ENCODE measurements at regions not wholly inside any gene's neighbourhood (a gene's known extent, or its start where the extent isn't known, plus 50 kb on each side); places are given as distances from the start of the nearest gene placed in this dataset.

GRCh38 chr18:22302144-22302543 lies 115.6 kb downstream of the CTAGE1 start:
- no peak for TF ChIP-seq CTCF (IDR thresholded peaks at IDR 0.05)
- Histone ChIP-seq H3K27me3 (replicated peaks; ENCODE audit: insufficient read depth) (no peaks in the 10 kb centered on the region), H3K4me3 (no peak overlapping the region), H3K36me3 (no peaks in the 10 kb centered on the region), H3K4me1 (ENCODE audit: control insufficient read depth in 1 of 2, low read depth in 2 of 2) (peaks cover 5 to 31% of the 10 kb centered on the region in 2 donors), H3K9me3 (no peaks in the 10 kb centered on the region), H3K27ac (no peak overlapping the region)
- ATAC-seq (ENCODE audit: insufficient number of reproducible peaks, low FRiP score, low read depth) = no peak
- DNase-seq (ENCODE audit: low spot score) = no peak

- Histone ChIP-seq H3K4me3 (no peak overlapping the region), H3K4me1 (ENCODE audit: control insufficient read depth in 1 of 2, low read depth in 2 of 2) (peaks cover 5 to 31% of the 10 kb centered on the region in 2 donors), H3K27ac (no peak overlapping the region), H3K36me3 (no peaks in the 10 kb centered on the region), H3K9me3 (no peaks in the 10 kb centered on the region), H3K27me3 (replicated peaks; ENCODE audit: insufficient read depth) (no peaks in the 10 kb centered on the region)
- no peak for ATAC-seq (ENCODE audit: insufficient number of reproducible peaks, low FRiP score, low read depth)
- TF ChIP-seq CTCF (IDR thresholded peaks at IDR 0.05) = no peak
- no peak for DNase-seq (ENCODE audit: low spot score)
These were observed 116.8 kb downstream of the CTAGE1 start for GRCh38 chr18:22300665-22301636.

GRCh38 chr18:22297008-22297407 lies 120.7 kb downstream of the CTAGE1 start:
- Histone ChIP-seq H3K4me1 (ENCODE audit: control insufficient read depth in 1 of 2, low read depth in 2 of 2) (peaks cover 5 to 21% of the 10 kb centered on the region in 2 donors), H3K9me3 (no peaks in the 10 kb centered on the region), H3K27me3 (replicated peaks; ENCODE audit: insufficient read depth) (no peaks in the 10 kb centered on the region), H3K36me3 (no peaks in the 10 kb centered on the region), H3K4me3 (no peak overlapping the region), H3K27ac (no peak overlapping the region)
- DNase-seq (ENCODE audit: low spot score) (no peak), ATAC-seq (ENCODE audit: insufficient number of reproducible peaks, low FRiP score, low read depth) (no peak)
- no peak for TF ChIP-seq CTCF (IDR thresholded peaks at IDR 0.05)

DNA sequence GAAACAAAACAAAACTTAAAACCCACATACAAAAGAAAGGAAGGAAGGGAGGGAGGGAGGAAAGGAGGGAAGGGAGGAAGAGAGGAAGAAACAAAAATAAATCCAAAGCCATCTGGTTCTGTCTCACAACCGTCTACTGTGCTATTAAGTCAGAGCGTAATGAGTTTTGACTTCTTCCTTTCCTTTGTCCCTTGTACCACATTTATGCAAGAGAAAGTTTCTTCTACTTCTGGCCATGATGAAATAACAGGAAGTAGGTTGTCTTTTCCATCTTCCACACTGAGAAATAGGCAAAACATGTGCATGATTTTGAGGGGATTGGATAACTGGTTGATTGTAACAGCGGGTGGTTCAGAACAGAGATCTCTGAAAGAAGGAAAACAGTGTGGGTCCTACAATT lies 121.4 kb downstream of the CTAGE1 start:
- H3K9me3 ChIP-seq = no peaks in the 10 kb centered on the region
- H3K36me3 ChIP-seq = no peaks in the 10 kb centered on the region
- H3K27ac ChIP-seq = no peak overlapping the region
- ATAC-seq (ENCODE audit: insufficient number of reproducible peaks, low FRiP score, low read depth) (no peak), DNase-seq (ENCODE audit: low spot score) (no peak)
- H3K4me3 ChIP-seq = no peak overlapping the region
- TF ChIP-seq CTCF (IDR thresholded peaks at IDR 0.05) = no peak
- peaks cover under 1 to 14% of the 10 kb centered on the region in 2 donors for H3K4me1 ChIP-seq (ENCODE audit: control insufficient read depth in 1 of 2, low read depth in 2 of 2)
- H3K27me3 ChIP-seq (replicated peaks; ENCODE audit: insufficient read depth) = no peaks in the 10 kb centered on the region

DNA sequence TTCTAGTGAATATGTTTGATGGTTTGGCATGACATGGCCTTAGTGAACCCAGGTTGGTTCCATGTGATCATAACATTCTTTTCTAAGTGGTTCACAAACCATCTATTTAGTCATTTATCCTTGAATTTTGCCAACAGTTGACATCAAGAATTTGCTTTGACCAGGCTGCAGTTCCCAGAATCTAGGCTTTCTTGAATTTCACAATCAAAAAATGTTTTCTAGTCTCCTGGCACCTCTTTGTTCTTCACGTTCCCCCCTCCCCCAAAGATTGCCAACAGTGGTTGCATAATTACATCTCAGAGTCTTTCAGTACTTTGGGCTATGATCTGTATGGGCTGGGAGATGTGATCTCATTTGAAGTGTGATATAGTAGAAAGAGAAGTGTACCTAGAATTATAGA lies 124.0 kb downstream of the GATA6 start:
- no peaks in the 10 kb centered on the region for H3K9me3 ChIP-seq
- DNase-seq (ENCODE audit: low spot score) (no peak), ATAC-seq (ENCODE audit: insufficient number of reproducible peaks, low FRiP score, low read depth) (no peak)
- no peak for TF ChIP-seq CTCF (IDR thresholded peaks at IDR 0.05)
- no peak overlapping the region for H3K27ac ChIP-seq
- H3K4me3 ChIP-seq = no peak overlapping the region
- no peaks in the 10 kb centered on the region for H3K36me3 ChIP-seq
- H3K4me1 ChIP-seq (ENCODE audit: control insufficient read depth in 1 of 2, low read depth in 2 of 2) = peaks cover 0 to 1% of the 10 kb centered on the region in 2 donors
- H3K27me3 ChIP-seq (replicated peaks; ENCODE audit: insufficient read depth) = no peaks in the 10 kb centered on the region
